GM12865 (cell line): ENCODE measurements at regions not wholly inside any gene's neighbourhood (a gene's known extent, or its start where the extent isn't known, plus 50 kb on each side); places are given as distances from the start of the nearest gene placed in this dataset.

Source experiments
- DNase-seq: peaks from one replicate; pipeline ENCODE4 v3.0.0; 2010; ENCODE audit warnings: low read depth
- H3K4me3 ChIP-seq: 2 replicates; pipeline ENCODE4 v1.5.1; 2011; ENCODE audit warnings: mild to moderate bottlenecking, low read depth, low read length, control low read depth
- TF ChIP-seq, protein P1 (sequence below): IDR thresholded peaks from 2 replicates; pipeline ENCODE4 v1.5.1; 2011; ENCODE audit warnings: low read length, control low read depth, low read depth, inconsistent platforms; ENCODE audit not compliant: insufficient read depth; ENCODE audit errors: missing control alignments

DNA sequence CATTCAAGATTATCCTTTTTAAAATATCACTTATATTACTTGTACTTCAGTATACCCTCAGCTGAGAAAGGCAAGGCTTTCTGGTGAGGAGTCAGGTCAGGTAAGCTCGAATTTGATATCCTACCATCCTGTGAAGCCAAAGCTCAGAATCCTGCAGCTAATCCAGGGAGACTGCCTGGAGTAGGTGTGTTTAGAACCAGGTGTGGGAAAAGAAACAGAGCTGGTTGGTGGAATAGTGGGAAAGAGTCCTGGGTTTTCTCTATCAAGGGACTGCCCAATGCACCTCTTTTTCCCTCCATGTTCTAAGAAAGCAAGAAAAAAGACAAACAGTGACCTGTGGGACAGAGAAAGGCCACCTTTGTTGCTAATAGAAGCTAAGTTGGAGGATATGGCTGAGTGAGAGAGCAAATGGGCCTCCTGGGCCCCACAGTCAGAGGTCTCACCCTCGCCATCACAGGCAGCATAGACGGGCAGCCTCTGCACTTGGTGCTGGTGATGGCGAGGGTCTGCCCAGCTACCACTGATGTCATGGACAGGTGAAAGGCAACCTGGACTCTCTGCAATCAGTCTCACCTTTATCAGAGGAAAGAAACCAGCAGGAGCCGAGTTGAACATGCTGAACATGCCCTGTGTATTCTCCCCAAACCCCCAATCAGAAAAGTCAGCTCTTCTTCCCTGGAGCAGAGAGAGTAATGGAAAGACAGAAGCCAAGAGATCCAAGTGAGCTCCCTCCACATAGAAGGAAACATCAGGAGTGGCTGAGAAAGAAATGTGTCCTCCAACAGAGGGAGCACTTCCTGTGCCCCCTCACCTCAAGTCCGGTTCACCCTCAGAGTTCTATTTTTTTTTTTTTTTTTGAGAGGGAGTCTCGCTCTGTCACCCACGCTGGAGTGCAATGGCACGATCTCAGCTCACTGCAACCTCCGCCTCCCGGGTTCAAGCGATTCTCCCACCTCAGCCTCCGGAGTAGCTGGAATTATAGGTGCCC, 491.3 kb downstream of the BUD13 start:
- no peak for DNase-seq
- TF ChIP-seq, protein P1, sequence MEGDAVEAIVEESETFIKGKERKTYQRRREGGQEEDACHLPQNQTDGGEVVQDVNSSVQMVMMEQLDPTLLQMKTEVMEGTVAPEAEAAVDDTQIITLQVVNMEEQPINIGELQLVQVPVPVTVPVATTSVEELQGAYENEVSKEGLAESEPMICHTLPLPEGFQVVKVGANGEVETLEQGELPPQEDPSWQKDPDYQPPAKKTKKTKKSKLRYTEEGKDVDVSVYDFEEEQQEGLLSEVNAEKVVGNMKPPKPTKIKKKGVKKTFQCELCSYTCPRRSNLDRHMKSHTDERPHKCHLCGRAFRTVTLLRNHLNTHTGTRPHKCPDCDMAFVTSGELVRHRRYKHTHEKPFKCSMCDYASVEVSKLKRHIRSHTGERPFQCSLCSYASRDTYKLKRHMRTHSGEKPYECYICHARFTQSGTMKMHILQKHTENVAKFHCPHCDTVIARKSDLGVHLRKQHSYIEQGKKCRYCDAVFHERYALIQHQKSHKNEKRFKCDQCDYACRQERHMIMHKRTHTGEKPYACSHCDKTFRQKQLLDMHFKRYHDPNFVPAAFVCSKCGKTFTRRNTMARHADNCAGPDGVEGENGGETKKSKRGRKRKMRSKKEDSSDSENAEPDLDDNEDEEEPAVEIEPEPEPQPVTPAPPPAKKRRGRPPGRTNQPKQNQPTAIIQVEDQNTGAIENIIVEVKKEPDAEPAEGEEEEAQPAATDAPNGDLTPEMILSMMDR, result no peak
- H3K4me3 ChIP-seq, result no peak overlapping the region

GRCh38 chr11:116279511-116279910, 493.3 kb downstream of the BUD13 start:
- TF ChIP-seq, protein P1, result no peak
- DNase-seq, result no peak
- no peak overlapping the region for H3K4me3 ChIP-seq

GRCh38 chr11:116278076-116278475, 494.7 kb downstream of the BUD13 start:
- no peak overlapping the region for H3K4me3 ChIP-seq
- no peak for DNase-seq
- TF ChIP-seq, protein P1, result no peak

- H3K4me3 ChIP-seq, result no peak overlapping the region
- TF ChIP-seq, protein P1, result peak; percentile 89
- peak; percentile 82 for DNase-seq
Observed at GRCh38 chr11:116276051-116277044, 496.4 kb downstream of the BUD13 start.

- H3K4me3 ChIP-seq, result no peak overlapping the region
- DNase-seq, result peak; percentile 5
- TF ChIP-seq, protein P1, result no peak
Observed at GRCh38 chr11:116275635-116276034, 497.2 kb downstream of the BUD13 start.

- H3K4me3 ChIP-seq, result no peak overlapping the region
- no peak for DNase-seq
- TF ChIP-seq, protein P1, result no peak
Observed at GRCh38 chr11:116274521-116274920, 498.3 kb downstream of the BUD13 start.
